Kidney glomerular epithelial cell (primary cell): ENCODE measurements at regions not wholly inside any gene's neighbourhood (a gene's known extent, or its start where the extent isn't known, plus 50 kb on each side); places are given as distances from the start of the nearest gene placed in this dataset.

Experiments used
- DNase-seq: peaks from one replicate; lab custom pipeline; 2025; lab: John Stamatoyannopoulos, UW

- no peak for DNase-seq
Measured at GRCh38 chr13:73934771-73935170, 199.4 kb downstream of the KLF12 start.

- DNase-seq, result peak; percentile 27
Measured at GRCh38 chr13:73934215-73934641, 200.0 kb downstream of the KLF12 start.

- DNase-seq, result no peak
Measured at GRCh38 chr13:73933795-73934194, 200.4 kb downstream of the KLF12 start.

- DNase-seq, result no peak
Measured at GRCh38 chr13:73932091-73932490, 202.1 kb downstream of the KLF12 start.

GRCh38 chr13:73929287-73929932 is 204.8 kb downstream of the KLF12 start:
- DNase-seq, result no peak

GRCh38 chr13:73924607-73925006 is 209.6 kb downstream of the KLF12 start:
- DNase-seq, result no peak

- peak; percentile 18 for DNase-seq
Measured at GRCh38 chr13:73922493-73923393, 211.5 kb downstream of the KLF12 start.

- DNase-seq, result no peak
Measured at GRCh38 chr13:73918691-73919090, 215.5 kb downstream of the KLF12 start.

GRCh38 chr13:73913751-73914518 is 220.3 kb downstream of the KLF12 start:
- no peak for DNase-seq

GRCh38 chr13:73913079-73913740 is 221.0 kb downstream of the KLF12 start:
- DNase-seq, result peak; percentile 5

GRCh38 chr13:73911361-73911760 is 222.8 kb downstream of the KLF12 start:
- no peak for DNase-seq

GRCh38 chr13:73910733-73911132 is 223.5 kb downstream of the KLF12 start:
- no peak for DNase-seq

GRCh38 chr13:73908809-73909208 is 225.4 kb downstream of the KLF12 start:
- no peak for DNase-seq

GRCh38 chr13:73904625-73905024 is 229.6 kb downstream of the KLF12 start:
- no peak for DNase-seq

- no peak for DNase-seq
Measured at GRCh38 chr13:73903561-73903960, 230.6 kb downstream of the KLF12 start.

GRCh38 chr13:73902847-73903246 is 231.4 kb downstream of the KLF12 start:
- no peak for DNase-seq

GRCh38 chr13:73902296-73902695 is 231.9 kb downstream of the KLF12 start:
- no peak for DNase-seq

- DNase-seq, result no peak
Measured at GRCh38 chr13:73901324-73902068, 232.7 kb downstream of the KLF12 start.

- DNase-seq, result no peak
Measured at GRCh38 chr13:73900591-73900990, 233.6 kb downstream of the KLF12 start.

- DNase-seq, result no peak
Measured at GRCh38 chr13:73898899-73899298, 235.3 kb downstream of the KLF12 start.

- DNase-seq, result no peak
Measured at GRCh38 chr13:73898276-73898675, 235.9 kb downstream of the KLF12 start.
